ENCODE measurements at regions not wholly inside any gene's neighbourhood (a gene's known extent, or its start where the extent isn't known, plus 50 kb on each side); places are given as distances from the start of the nearest gene placed in this dataset.
"Not testable (repeated sequence)": the region's sequence is repeated elsewhere in the genome, so short reads cannot be mapped to it uniquely, and the experiment has no call there.

GRCh38 chr16:21422824-21423223 is 144.7 kb upstream of the CRYM start:
- not testable (repeated sequence) for TF ChIP-seq POLR2AphosphoS5, POLR2A (IDR thresholded peaks at IDR 0.05; ENCODE audit: low read depth, low read length)

Measured in GM12892 (cell line).